ENCODE measurements at regions not wholly inside any gene's neighbourhood (a gene's known extent, or its start where the extent isn't known, plus 50 kb on each side); places are given as distances from the start of the nearest gene placed in this dataset.

GRCh38 chr5:136420168-136420898 is 55.0 kb upstream of the TRPC7 start (continued):
- TF ChIP-seq ZNF549 (tag by site-specific recombination; IDR thresholded peaks at IDR 0.05), result no peak
- TF ChIP-seq ZNF175 (tag by site-specific recombination; IDR thresholded peaks at IDR 0.05), result no peak
- no peak for TF ChIP-seq SCRT2 (tag by site-specific recombination; IDR thresholded peaks at IDR 0.05)
- TF ChIP-seq ZBTB21 (tag by site-specific recombination; IDR thresholded peaks at IDR 0.05), result peak; percentile 48; the same call in 1 of the 2 replicates
- TF ChIP-seq ZNF26 (tag by site-specific recombination; IDR thresholded peaks at IDR 0.05), result no peak
- no peak for TF ChIP-seq SCRT1 (tag by site-specific recombination; IDR thresholded peaks at IDR 0.05; ENCODE audit: borderline replicate concordance)
- TF ChIP-seq ZNF133 (tag by site-specific recombination; IDR thresholded peaks at IDR 0.05), result no peak
- no peak; the same call in 1 of the 2 replicates for TF ChIP-seq TSHZ1 (tag by site-specific recombination; IDR thresholded peaks at IDR 0.05; ENCODE audit: borderline replicate concordance)
- no peak; the same call in 1 of the 2 replicates for TF ChIP-seq GLIS2 (tag by site-specific recombination; IDR thresholded peaks at IDR 0.05)
- no peak for TF ChIP-seq ZNF23 (tag by site-specific recombination; IDR thresholded peaks at IDR 0.05; ENCODE audit: borderline replicate concordance)
- TF ChIP-seq YY2 (tag by site-specific recombination; IDR thresholded peaks at IDR 0.05), result no peak
- TF ChIP-seq ZNF311 (tag by site-specific recombination; IDR thresholded peaks at IDR 0.05; ENCODE audit: borderline replicate concordance), result no peak
- peak; percentile 43; the same call in 1 of the 2 replicates for TF ChIP-seq ZNF449 (tag by site-specific recombination; IDR thresholded peaks at IDR 0.05)
- TF ChIP-seq ZNF548 (tag by site-specific recombination; IDR thresholded peaks at IDR 0.05), result no peak
- no peak for TF ChIP-seq KLF9 (tag by site-specific recombination; IDR thresholded peaks at IDR 0.05; ENCODE audit: low read depth)
- TF ChIP-seq ZNF394 (tag by site-specific recombination; IDR thresholded peaks at IDR 0.05; ENCODE audit: borderline replicate concordance), result peak; percentile 60; the same call in 1 of the 2 replicates
- TF ChIP-seq HIC1 (tag by site-specific recombination; IDR thresholded peaks at IDR 0.05), result no peak
- no peak for TF ChIP-seq ZNF132 (tag by site-specific recombination; IDR thresholded peaks at IDR 0.05; ENCODE audit: borderline replicate concordance)
- TF ChIP-seq ZNF544 (tag by site-specific recombination; IDR thresholded peaks at IDR 0.05), result no peak
- TF ChIP-seq ZXDB (tag by site-specific recombination; IDR thresholded peaks at IDR 0.05), result peak; percentile 92
- peak; percentile 80 for TF ChIP-seq KLF10 (tag by site-specific recombination; IDR thresholded peaks at IDR 0.05)
- no peak for TF ChIP-seq ZNF621 (tag by site-specific recombination; IDR thresholded peaks at IDR 0.05)
- no peak for TF ChIP-seq ZNF585B (tag by site-specific recombination; IDR thresholded peaks at IDR 0.05)
- no peak; the same call in 1 of the 2 replicates for TF ChIP-seq YY1 (tag by site-specific recombination; IDR thresholded peaks at IDR 0.05)
- peak; percentile 50; the same call in 1 of the 2 replicates for TF ChIP-seq KLF7 (tag by site-specific recombination; IDR thresholded peaks at IDR 0.05; ENCODE audit: borderline replicate concordance)
- TF ChIP-seq ZNF518A (tag by site-specific recombination; conservative IDR thresholded peaks at IDR 0.05; ENCODE audit: low read depth), result peak; percentile 45; the same call in 1 of the 2 replicates

All from HEK293 (cell line).